NCI-H526 (cell line): ENCODE measurements at regions not wholly inside any gene's neighbourhood (a gene's known extent, or its start where the extent isn't known, plus 50 kb on each side); places are given as distances from the start of the nearest gene placed in this dataset.

Experiments used
- DNase-seq, 2 experiments: peaks; one replicate each; lab custom pipeline; 2025; lab: John Stamatoyannopoulos, UW

GRCh38 chr11:134644476-134645456 lies 232.7 kb upstream of the B3GAT1 start:
- DNase-seq: peak; percentile 31 to 63

- DNase-seq: peak in 1 of 2 experiments; percentile 53
These were observed 231.3 kb upstream of the B3GAT1 start for GRCh38 chr11:134643115-134644012.

GRCh38 chr11:134642206-134642605 lies 230.2 kb upstream of the B3GAT1 start:
- no peak for DNase-seq

DNA sequence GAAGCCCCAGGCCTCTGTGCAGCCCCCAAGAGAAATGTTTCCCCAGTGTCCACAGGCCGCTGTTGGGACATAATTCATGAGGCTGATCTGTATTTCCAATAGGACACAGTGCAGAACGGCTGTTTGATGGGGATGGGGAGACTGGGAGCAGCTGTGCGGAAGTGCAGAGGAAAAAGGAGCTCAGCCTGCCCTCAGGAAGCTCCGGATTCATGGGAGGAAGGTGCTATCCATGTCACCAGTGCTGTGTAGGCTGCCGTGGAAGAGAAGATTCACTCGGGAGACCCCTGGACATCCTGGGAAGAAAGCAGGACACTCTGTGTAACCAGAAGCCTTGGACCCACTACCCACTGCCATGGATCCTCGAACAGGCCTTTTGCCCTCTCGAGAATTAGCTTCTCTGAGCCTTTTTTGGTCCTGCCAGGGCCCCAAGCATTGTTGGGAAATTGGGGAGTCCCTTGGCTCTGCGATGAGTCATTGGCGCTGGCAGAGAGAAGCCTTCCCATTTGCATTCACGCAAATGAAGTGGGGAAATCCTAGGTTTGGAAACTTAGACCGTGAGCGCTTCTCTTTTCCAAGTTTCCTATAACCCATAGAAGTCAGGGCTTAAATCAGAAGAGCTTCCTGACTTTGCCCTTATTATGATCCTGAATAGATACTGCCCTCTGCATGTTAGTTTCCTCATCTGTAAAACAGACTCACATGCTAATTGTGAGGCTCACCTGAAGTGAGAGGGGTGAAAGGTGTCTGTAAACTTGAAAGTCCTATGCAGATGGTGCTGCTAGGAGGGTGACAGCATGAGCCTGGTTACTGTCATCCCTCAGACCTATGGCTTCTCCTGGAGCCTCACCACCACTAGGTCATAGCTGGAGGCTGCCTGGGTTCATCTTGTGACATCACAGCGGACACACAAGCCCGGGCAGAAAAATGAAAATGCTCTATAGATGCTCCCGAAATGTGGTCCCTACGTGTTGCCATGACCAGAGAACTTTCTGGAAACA lies 229.2 kb upstream of the B3GAT1 start:
- peak in 1 of 2 experiments; percentile 67 for DNase-seq

GRCh38 chr11:134640536-134640935 lies 228.5 kb upstream of the B3GAT1 start:
- no peak for DNase-seq

DNA sequence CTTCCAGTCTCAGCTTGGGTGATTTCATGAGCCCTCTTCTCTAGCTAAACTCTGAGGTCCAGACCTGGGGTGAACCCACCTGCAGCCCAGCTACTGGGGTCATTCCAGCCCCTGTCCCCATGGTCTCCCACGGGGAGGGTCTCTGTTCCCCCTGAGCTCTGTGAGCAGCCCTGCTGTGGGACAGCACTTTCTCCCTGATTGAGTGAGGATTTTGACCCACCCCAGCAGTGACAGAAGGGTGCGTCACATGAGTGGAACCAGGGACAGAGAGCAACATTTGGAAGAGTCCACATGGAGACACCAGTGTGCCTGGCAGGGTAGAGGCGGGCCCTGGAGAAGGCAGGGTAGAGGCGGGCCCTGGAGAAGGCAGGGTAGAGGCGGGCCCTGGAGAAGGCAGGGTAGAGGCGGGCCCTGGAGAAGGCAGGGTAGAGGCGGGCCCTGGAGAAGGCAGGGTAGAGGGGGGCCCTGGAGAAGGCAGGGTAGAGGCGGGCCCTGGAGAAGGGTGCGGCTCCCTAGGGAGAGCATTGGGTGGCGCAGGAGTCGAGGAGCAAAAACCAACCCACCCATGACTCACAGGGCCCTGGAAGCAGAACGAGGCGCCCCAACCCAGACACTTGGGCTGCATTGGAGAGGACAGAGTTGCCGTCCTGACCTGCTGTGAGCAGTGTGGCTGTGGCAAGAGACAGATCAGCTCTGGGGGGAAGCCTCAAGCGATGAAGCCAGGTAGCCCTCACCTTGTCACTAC lies 227.7 kb upstream of the B3GAT1 start:
- peak; percentile 12 to 70 for DNase-seq

- no peak for DNase-seq
These were observed 226.9 kb upstream of the B3GAT1 start for GRCh38 chr11:134638796-134639430.

DNA sequence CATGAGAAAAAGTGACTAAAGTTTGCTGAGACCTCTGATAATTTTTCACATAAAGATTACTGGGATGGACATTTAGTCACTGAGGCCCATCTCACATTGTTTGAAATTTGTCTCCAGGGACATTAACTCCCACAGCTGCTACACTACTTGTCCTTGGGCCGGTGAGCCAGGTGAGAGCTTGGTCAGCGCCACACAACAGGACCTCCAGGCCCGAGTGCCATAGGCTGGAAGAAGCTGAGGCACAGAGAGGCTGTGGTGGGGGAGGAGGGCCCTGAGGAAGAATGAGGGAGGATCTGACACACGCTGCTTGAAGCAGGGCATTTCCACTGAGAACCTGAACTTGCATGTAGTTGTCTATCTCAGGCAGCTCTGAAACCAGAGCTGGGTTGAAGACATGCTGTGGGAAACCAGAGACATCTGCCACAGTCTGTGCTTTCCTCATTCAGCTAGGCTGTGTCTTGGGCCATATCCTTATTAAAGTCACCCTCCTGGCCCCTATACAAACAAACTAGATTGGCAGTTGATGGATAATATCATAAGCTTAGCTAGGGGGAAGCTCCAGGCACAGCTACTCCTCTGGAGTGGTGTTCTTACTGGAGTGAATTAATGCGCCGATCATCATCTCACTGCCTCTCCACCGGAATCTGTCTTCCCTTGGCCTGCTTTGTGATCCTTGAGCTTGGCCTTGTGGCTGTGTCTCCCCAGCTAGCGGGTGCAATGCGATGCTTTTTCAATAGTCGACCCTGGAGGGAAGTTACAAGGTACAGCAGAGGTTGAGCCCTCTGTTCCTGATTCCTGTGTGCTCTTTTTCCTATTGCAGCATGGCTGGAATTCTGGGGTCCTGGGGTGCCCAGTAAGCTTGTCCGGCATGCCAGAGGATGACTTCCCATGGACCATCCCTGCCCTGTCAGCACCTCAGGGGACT lies 225.3 kb upstream of the B3GAT1 start:
- no peak for DNase-seq

DNA sequence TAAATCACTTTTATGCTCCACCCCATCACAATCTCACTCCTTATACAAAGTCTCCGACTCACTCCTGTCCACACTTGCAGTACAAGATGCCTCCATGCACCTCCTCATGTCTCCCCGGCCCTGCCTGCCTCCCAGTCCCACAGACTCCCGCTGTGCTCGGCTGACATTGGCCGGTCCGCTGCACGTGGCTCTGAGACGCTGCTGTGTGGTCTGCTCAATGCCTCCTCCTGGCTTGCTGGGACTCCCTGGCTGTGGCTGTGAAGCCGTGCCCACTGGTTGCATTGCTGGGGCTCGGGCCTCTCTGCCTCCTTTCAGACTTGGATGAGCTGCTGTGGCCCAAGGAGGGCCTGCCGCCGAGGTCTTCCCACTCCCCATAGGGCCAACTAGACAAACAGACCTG lies 224.0 kb upstream of the B3GAT1 start:
- no peak for DNase-seq

- peak in 1 of 2 experiments; percentile 68 for DNase-seq
These were observed 223.1 kb upstream of the B3GAT1 start for GRCh38 chr11:134634897-134635831.

GRCh38 chr11:134633276-134633675 lies 221.2 kb upstream of the B3GAT1 start:
- DNase-seq: no peak

DNA sequence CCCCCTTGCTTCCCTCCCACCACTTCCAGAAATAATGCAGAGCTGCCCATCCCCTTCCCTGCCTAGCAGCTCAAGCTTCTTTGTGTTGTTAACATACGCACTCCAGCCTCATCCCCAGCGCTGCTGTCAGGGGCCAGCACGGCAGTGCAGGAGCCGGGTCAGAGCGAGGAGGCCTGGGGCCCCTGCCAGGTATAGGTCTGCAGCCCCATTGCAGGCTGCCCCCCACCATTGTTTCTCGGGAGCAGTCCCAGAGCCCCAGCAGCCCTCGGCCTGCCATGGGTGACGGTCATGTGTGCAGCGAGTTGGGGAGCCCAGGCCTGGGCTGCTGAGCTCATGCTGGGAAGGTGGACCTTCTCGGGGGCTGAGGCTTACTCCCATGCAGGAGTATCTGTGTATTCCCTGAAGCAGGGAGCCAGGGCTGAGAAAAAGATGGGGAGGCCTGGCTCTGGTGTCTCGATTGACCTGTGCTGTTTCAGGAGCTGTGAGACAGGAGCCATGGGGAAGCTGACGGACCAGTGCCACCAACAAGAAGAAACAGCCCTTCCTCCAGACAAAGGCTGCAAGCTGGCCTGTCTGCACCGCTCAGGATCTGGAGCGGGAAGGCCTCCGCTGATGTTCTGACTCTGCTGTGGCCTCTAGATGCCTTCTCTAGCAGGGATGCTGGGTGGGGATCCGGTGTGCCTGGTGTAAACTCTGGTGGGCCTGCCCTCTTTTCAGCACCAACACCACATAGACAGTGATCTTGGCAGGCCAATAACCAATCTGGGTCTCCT lies 220.5 kb upstream of the B3GAT1 start:
- no peak for DNase-seq

- no peak for DNase-seq
These were observed 218.8 kb upstream of the B3GAT1 start for GRCh38 chr11:134630861-134631260.

GRCh38 chr11:134628426-134628825 lies 216.4 kb upstream of the B3GAT1 start:
- DNase-seq: no peak

- no peak for DNase-seq
These were observed 214.0 kb upstream of the B3GAT1 start for GRCh38 chr11:134626032-134626431.

DNA sequence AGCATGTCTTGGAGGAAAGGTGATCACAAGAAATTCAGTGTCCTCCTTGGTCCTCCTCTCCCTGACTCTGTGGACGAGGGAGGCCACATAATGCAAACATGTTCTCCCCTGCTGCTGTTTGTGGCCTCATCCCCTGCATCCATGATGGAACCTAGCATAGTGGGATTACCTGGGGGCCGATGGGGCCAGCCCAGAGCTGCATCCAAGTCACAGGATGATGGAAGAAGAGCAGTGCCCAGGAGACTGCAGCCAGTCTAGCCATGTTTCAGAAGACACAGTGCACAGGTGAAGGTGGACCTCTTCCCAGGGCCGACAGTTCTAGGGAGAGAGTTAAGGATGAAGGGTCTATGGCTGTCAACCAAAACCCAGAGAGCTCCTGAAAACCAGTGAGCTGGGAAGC lies 213.6 kb upstream of the B3GAT1 start:
- no peak for DNase-seq

- DNase-seq: no peak
These were observed 213.1 kb upstream of the B3GAT1 start for GRCh38 chr11:134625151-134625550.
